ENCODE measurements at regions not wholly inside any gene's neighbourhood (a gene's known extent, or its start where the extent isn't known, plus 50 kb on each side); places are given as distances from the start of the nearest gene placed in this dataset.

GRCh38 chr5:63483338-63483737, 478.9 kb downstream of the HTR1A start:
- no peak overlapping the region for H3K4me3 ChIP-seq (ENCODE audit: low read depth, low read length)
- TF ChIP-seq CTCF (conservative IDR thresholded peaks at IDR 0.05; ENCODE audit: low read depth, low read length), result no peak
- no peak for DNase-seq (ENCODE audit: low read depth)

- no peak for DNase-seq (ENCODE audit: low read depth)
- no peak for TF ChIP-seq CTCF (conservative IDR thresholded peaks at IDR 0.05; ENCODE audit: low read depth, low read length)
- H3K4me3 ChIP-seq (ENCODE audit: low read depth, low read length), result no peak overlapping the region
Observed at GRCh38 chr5:63473335-63473967, 488.8 kb downstream of the HTR1A start.

GRCh38 chr5:63456279-63456678, 506.0 kb downstream of the HTR1A start:
- DNase-seq (ENCODE audit: low read depth), result no peak
- no peak overlapping the region for H3K4me3 ChIP-seq (ENCODE audit: low read depth, low read length)
- no peak for TF ChIP-seq CTCF (conservative IDR thresholded peaks at IDR 0.05; ENCODE audit: low read depth, low read length)

- no peak for TF ChIP-seq CTCF (conservative IDR thresholded peaks at IDR 0.05; ENCODE audit: low read depth, low read length)
- DNase-seq (ENCODE audit: low read depth), result no peak
- no peak overlapping the region for H3K4me3 ChIP-seq (ENCODE audit: low read depth, low read length)
Observed at GRCh38 chr5:63451188-63451587, 511.1 kb downstream of the HTR1A start.

GRCh38 chr5:63439537-63439936, 522.7 kb downstream of the HTR1A start:
- H3K4me3 ChIP-seq (ENCODE audit: low read depth, low read length), result no peak overlapping the region
- no peak for DNase-seq (ENCODE audit: low read depth)
- no peak for TF ChIP-seq CTCF (conservative IDR thresholded peaks at IDR 0.05; ENCODE audit: low read depth, low read length)

- no peak for TF ChIP-seq CTCF (conservative IDR thresholded peaks at IDR 0.05; ENCODE audit: low read depth, low read length)
- DNase-seq (ENCODE audit: low read depth), result no peak
- H3K4me3 ChIP-seq (ENCODE audit: low read depth, low read length), result no peak overlapping the region
Observed at GRCh38 chr5:63409737-63410136, 552.5 kb downstream of the HTR1A start.

GRCh38 chr5:63408984-63409383, 553.3 kb downstream of the HTR1A start:
- DNase-seq (ENCODE audit: low read depth), result no peak
- no peak overlapping the region for H3K4me3 ChIP-seq (ENCODE audit: low read depth, low read length)
- no peak for TF ChIP-seq CTCF (conservative IDR thresholded peaks at IDR 0.05; ENCODE audit: low read depth, low read length)

All from epithelial cell of proximal tubule (primary cell).